NCI-H526 treated with DMSO at 0.1 percent for 48 hours (cell line): ENCODE measurements at regions not wholly inside any gene's neighbourhood (a gene's known extent, or its start where the extent isn't known, plus 50 kb on each side); places are given as distances from the start of the nearest gene placed in this dataset.

ENCODE experiments used
- DNase-seq: peaks from one replicate; lab custom pipeline; 2025; lab: John Stamatoyannopoulos, UW

DNA sequence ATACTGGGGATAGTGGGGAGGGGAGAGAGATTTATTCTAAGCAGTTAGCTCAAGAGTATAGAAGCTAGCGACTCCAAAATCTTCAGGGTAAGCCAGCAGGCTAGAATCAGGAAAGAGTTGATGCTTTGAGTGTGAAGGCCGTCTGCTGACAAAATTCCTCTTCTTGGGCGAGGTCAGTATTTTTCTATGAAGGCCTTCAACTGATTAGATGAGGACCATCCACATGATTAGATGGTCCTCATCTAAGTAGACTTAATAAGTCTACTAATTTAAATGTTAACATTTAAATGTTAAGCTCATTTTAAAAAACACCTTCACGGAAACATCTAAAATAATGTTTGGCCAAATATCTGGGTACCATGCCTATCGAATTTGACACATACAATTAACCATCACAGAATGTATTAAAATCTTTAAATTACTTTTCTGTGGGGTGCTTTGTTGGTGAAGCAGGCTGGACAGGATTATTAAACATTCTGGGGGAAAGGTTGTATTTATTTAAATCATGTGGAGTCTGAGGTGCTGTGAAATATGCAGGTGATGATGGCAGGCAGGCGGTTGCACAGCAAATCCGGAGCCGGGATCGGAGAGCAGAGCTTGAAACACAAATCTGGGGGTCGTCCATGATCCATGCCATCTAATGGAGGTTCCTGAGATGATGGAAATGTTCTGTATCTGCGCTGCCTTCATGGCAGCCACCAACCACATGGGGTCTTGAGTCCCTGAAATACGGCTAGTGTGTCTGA, 49.8 kb upstream of the ADORA2B start:
- no peak for DNase-seq
